ENCODE measurements at regions not wholly inside any gene's neighbourhood (a gene's known extent, or its start where the extent isn't known, plus 50 kb on each side); places are given as distances from the start of the nearest gene placed in this dataset.

- Histone ChIP-seq H3K9me3 (ENCODE audit: control extremely low read depth in 1 of 3, control insufficient read depth in 2 of 3, insufficient read depth in 1 of 3, low read length in 2 of 3) (peaks cover 0 to 6% (median 0%) of the 10 kb centered on the region in 3 donors), H3K27me3 (replicated peaks in 1 of 4; ENCODE audit: control extremely low read depth in 1 of 4, control insufficient read depth in 3 of 4, insufficient read depth in 4 of 4, low read length in 3 of 4) (peaks cover 0 to 11% (median 2%) of the 10 kb centered on the region in 4 experiments), H3K36me3 (replicated peaks in 1 of 2; ENCODE audit: control extremely low read depth in 1 of 2, control insufficient read depth in 1 of 2, extremely low read depth in 1 of 2, insufficient read depth in 2 of 2, low read length in 1 of 2) (no peaks in the 10 kb centered on the region), H3K79me2 (ENCODE audit: control insufficient read depth, insufficient read depth, low read length) (no peaks in the 10 kb centered on the region), H3K4me2 (replicated peaks; ENCODE audit: low read depth, low read length, poor library complexity, severe bottlenecking) (no peak overlapping the region), H2AFZ (ENCODE audit: insufficient read depth, low read depth, low read length, poor library complexity, severe bottlenecking) (no peak overlapping the region), H3K4me3 (ENCODE audit: control extremely low read depth in 1 of 5, extremely low read depth in 1 of 5, insufficient read depth in 1 of 5, low read depth in 2 of 5, low read length in 4 of 5) (no peak overlapping the region), H3K27ac (ENCODE audit: low read length in 2 of 2) (no peak overlapping the region), H4K20me1 (ENCODE audit: control insufficient read depth, insufficient read depth, low read length, poor library complexity, severe bottlenecking) (no peaks in the 10 kb centered on the region), H3K4me1 (ENCODE audit: control insufficient read depth in 2 of 2, insufficient read depth in 2 of 2, low read length in 2 of 2) (no peaks in the 10 kb centered on the region), H3K9ac (ENCODE audit: low read length) (no peak overlapping the region)
- intact Hi-C loops (cut with micrococcal nuclease) = no loop called here
- Mint-ChIP-seq H3K27ac (no peak overlapping the region), H3K4me3 (no peak overlapping the region), H3K9me3 (ENCODE audit: insufficient read depth) (no peaks in the 10 kb centered on the region), H3K4me1 (no peaks in the 10 kb centered on the region), H3K27me3 (peaks cover 24% of the 10 kb centered on the region)
- DNase-seq (no peak), ATAC-seq (ENCODE audit: low read depth) (no peak)
- TF ChIP-seq CTCF (IDR thresholded peaks at IDR 0.05) (no peak), EZH2 (IDR thresholded peaks at IDR 0.05; ENCODE audit: borderline replicate concordance, insufficient read depth, low read depth, low read length, poor library complexity, severe bottlenecking) (no peak)
- CTCF ChIA-PET = no interaction called here
- POLR2A ChIA-PET = no interaction called here
- WGBS (ENCODE audit: insufficient coverage) = 90% methylated on average over 8 of the region's 10 CpGs
Observed at GRCh38 chr2:120871016-120871635, 135.5 kb downstream of the GLI2 start.

GRCh38 chr2:120871881-120872620, 136.4 kb downstream of the GLI2 start:
- WGBS (ENCODE audit: insufficient coverage) = 92% methylated on average over 7 of the region's 7 CpGs
- POLR2A ChIA-PET = no interaction called here
- no peak overlapping the region for H3K27ac ChIP-seq (ENCODE audit: low read length in 2 of 2)

More at GRCh38 chr2:120871881-120872620, 136.4 kb downstream of the GLI2 start:
- no peak overlapping the region for H3K4me3 ChIP-seq (ENCODE audit: control extremely low read depth in 1 of 5, extremely low read depth in 1 of 5, insufficient read depth in 1 of 5, low read depth in 2 of 5, low read length in 4 of 5)
- H3K9ac ChIP-seq (ENCODE audit: low read length) = no peak overlapping the region
- H3K27me3 ChIP-seq (replicated peaks in 1 of 4; ENCODE audit: control extremely low read depth in 1 of 4, control insufficient read depth in 3 of 4, insufficient read depth in 4 of 4, low read length in 3 of 4) = peaks cover 0 to 9% (median 2%) of the 10 kb centered on the region in 4 experiments
- TF ChIP-seq CTCF (IDR thresholded peaks at IDR 0.05) (no peak), EZH2 (IDR thresholded peaks at IDR 0.05; ENCODE audit: borderline replicate concordance, insufficient read depth, low read depth, low read length, poor library complexity, severe bottlenecking) (no peak)
- intact Hi-C loops (cut with micrococcal nuclease) = no loop called here
- Mint-ChIP-seq H3K27me3 (peaks cover 21% of the 10 kb centered on the region), H3K4me3 (no peak overlapping the region), H3K27ac (no peak overlapping the region), H3K4me1 (no peaks in the 10 kb centered on the region), H3K9me3 (ENCODE audit: insufficient read depth) (no peaks in the 10 kb centered on the region)
- H4K20me1 ChIP-seq (ENCODE audit: control insufficient read depth, insufficient read depth, low read length, poor library complexity, severe bottlenecking) = no peaks in the 10 kb centered on the region
- no peak for DNase-seq
- H2AFZ ChIP-seq (ENCODE audit: insufficient read depth, low read depth, low read length, poor library complexity, severe bottlenecking) = no peak overlapping the region
- H3K4me1 ChIP-seq (ENCODE audit: control insufficient read depth in 2 of 2, insufficient read depth in 2 of 2, low read length in 2 of 2) = no peaks in the 10 kb centered on the region
- CTCF ChIA-PET = no interaction called here
- no peaks in the 10 kb centered on the region for H3K36me3 ChIP-seq (replicated peaks in 1 of 2; ENCODE audit: control extremely low read depth in 1 of 2, control insufficient read depth in 1 of 2, extremely low read depth in 1 of 2, insufficient read depth in 2 of 2, low read length in 1 of 2)
- H3K79me2 ChIP-seq (ENCODE audit: control insufficient read depth, insufficient read depth, low read length) = no peaks in the 10 kb centered on the region
- ATAC-seq (ENCODE audit: low read depth) = no peak
- peaks cover 0 to 5% (median 0%) of the 10 kb centered on the region in 3 donors for H3K9me3 ChIP-seq (ENCODE audit: control extremely low read depth in 1 of 3, control insufficient read depth in 2 of 3, insufficient read depth in 1 of 3, low read length in 2 of 3)
- no peak overlapping the region for H3K4me2 ChIP-seq (replicated peaks; ENCODE audit: low read depth, low read length, poor library complexity, severe bottlenecking)

Data from B cell (primary cell).